B cell (primary cell): ENCODE measurements at regions not wholly inside any gene's neighbourhood (a gene's known extent, or its start where the extent isn't known, plus 50 kb on each side); places are given as distances from the start of the nearest gene placed in this dataset.
"Not testable (repeated sequence)": the region's sequence is repeated elsewhere in the genome, so short reads cannot be mapped to it uniquely, and the experiment has no call there.

Experiments used
- ATAC-seq: fragments of 200-7000 bp; cut with Tn5 transposase; one replicate; pipeline ENCODE4 v1.10.0; 2021; ENCODE audit warnings: low read depth, mild to moderate bottlenecking, moderate number of reproducible peaks, moderate library complexity
- CTCF ChIA-PET: fragments of 350-600 bp; sonication (Branson Sonifier 250); formaldehyde crosslinking; loops from one replicate; lab custom pipeline; 2021; ENCODE audit warnings: antibody characterized with exemption, inconsistent platforms; lab: Charles Lee
- POLR2A ChIA-PET: fragments of 350-600 bp; sonication (Branson Sonifier 250); formaldehyde crosslinking; loops from one replicate; lab custom pipeline; 2021; ENCODE audit warnings: antibody characterized with exemption; lab: Charles Lee
- DNase-seq: peaks from one replicate; pipeline ENCODE4 v3.0.0; 2013
- H2AFZ ChIP-seq: 2 replicates; pipeline ENCODE4 v1.6.1; 2012; ENCODE audit warnings: mild to moderate bottlenecking, low read depth, low read length; ENCODE audit not compliant: insufficient read depth, poor library complexity, severe bottlenecking
- H3K27ac ChIP-seq, 2 donors: 1 replicate in 1 of 2; 2 replicates in 1 of 2; pipeline ENCODE4 v1.5.1; 2012 to 2013; ENCODE audit warnings: low read length in 2 of 2, mild to moderate bottlenecking in 2 of 2, moderate library complexity in 1 of 2
- H3K27me3 ChIP-seq, 4 experiments: fragments of 200-600 bp in 1 of 4; sonication (generic) in 1 of 4; replicated peaks in 1 of 4; 1 replicate in 2 of 4; 2 replicates in 2 of 4; pipeline versions ENCODE4 v1.6.1 to v1.7.0; 2013 to 2016; ENCODE audit warnings: low read length in 3 of 4, mild to moderate bottlenecking in 2 of 4, mixed read lengths in 1 of 4, moderate library complexity in 1 of 4; ENCODE audit not compliant: insufficient read depth in 4 of 4, control insufficient read depth in 3 of 4; ENCODE audit errors: control extremely low read depth in 1 of 4
- H3K36me3 ChIP-seq, 2 experiments: replicated peaks in 1 of 2; 1 replicate in 1 of 2; 2 replicates in 1 of 2; pipeline versions ENCODE4 v1.6.1 to v1.7.1; 2013; ENCODE audit warnings: low read length in 1 of 2; ENCODE audit not compliant: insufficient read depth in 2 of 2, control insufficient read depth in 1 of 2; ENCODE audit errors: control extremely low read depth in 1 of 2, extremely low read depth in 1 of 2
- H3K4me1 ChIP-seq, 2 donors: fragments of 200-600 bp in 1 of 2; sonication (generic) in 1 of 2; 1 replicate in 1 of 2; 2 replicates in 1 of 2; pipeline versions ENCODE4 v1.5.1 to v1.6.1; 2013 to 2017; ENCODE audit warnings: low read length in 2 of 2; ENCODE audit not compliant: control insufficient read depth in 2 of 2, insufficient read depth in 2 of 2
- H3K4me2 ChIP-seq: replicated peaks from 2 replicates; pipeline ENCODE3; 2012; ENCODE audit warnings: mild to moderate bottlenecking, low read depth, low read length; ENCODE audit not compliant: poor library complexity, severe bottlenecking
- H3K4me3 ChIP-seq, 5 experiments: fragments of 200-600 bp in 1 of 5; sonication (generic) in 1 of 5; 1 replicate in 3 of 5; 2 replicates in 2 of 5; pipeline versions ENCODE4 v1.5.1 to v1.7.0; 2011 to 2016; ENCODE audit warnings: low read length in 4 of 5, mild to moderate bottlenecking in 4 of 5, low read depth in 2 of 5, control low read depth in 1 of 5, moderate library complexity in 1 of 5; ENCODE audit not compliant: insufficient read depth in 1 of 5; ENCODE audit errors: control extremely low read depth in 1 of 5, extremely low read depth in 1 of 5
- H3K79me2 ChIP-seq: fragments of 200-600 bp; sonication (generic); one replicate; pipeline ENCODE4 v1.6.0; 2016; ENCODE audit warnings: low read length; ENCODE audit not compliant: control insufficient read depth, insufficient read depth
- H3K9ac ChIP-seq: fragments of 200-600 bp; sonication (generic); 2 replicates; pipeline ENCODE4 v1.6.1; 2017; ENCODE audit warnings: mild to moderate bottlenecking, low read length, moderate library complexity
- H3K9me3 ChIP-seq, 3 donors: one replicate each; pipeline versions ENCODE4 v1.6.1 to v1.7.1; 2013; ENCODE audit warnings: low read length in 2 of 3; ENCODE audit not compliant: control insufficient read depth in 2 of 3, insufficient read depth in 1 of 3; ENCODE audit errors: control extremely low read depth in 1 of 3
- H4K20me1 ChIP-seq: 2 replicates; pipeline ENCODE4 v1.6.0; 2012; ENCODE audit warnings: mild to moderate bottlenecking, low read length; ENCODE audit not compliant: insufficient read depth, control insufficient read depth, poor library complexity, severe bottlenecking
- H3K27ac Mint-ChIP-seq: one replicate; pipeline ENCODE4 v1.8.0; 2021; ENCODE audit warnings: mixed read lengths
- H3K27me3 Mint-ChIP-seq: one replicate; pipeline ENCODE4 v1.8.0; 2021; ENCODE audit warnings: mixed read lengths
- H3K4me1 Mint-ChIP-seq: one replicate; pipeline ENCODE4 v1.8.0; 2021; ENCODE audit warnings: mixed read lengths
- H3K4me3 Mint-ChIP-seq: one replicate; pipeline ENCODE4 v1.8.0; 2021; ENCODE audit warnings: mixed read lengths
- H3K9me3 Mint-ChIP-seq: one replicate; pipeline ENCODE4 v1.8.0; 2022; ENCODE audit warnings: mixed read lengths; ENCODE audit not compliant: insufficient read depth
- CTCF ChIP-seq: fragments of 200-600 bp; IDR thresholded peaks from one replicate; pipeline ENCODE4 v1.8.0; 2022; ENCODE audit warnings: antibody characterized with exemption, mild to moderate bottlenecking
- EZH2 ChIP-seq: IDR thresholded peaks from 2 replicates; pipeline ENCODE4 v1.6.1; 2012; ENCODE audit warnings: borderline replicate concordance, low read depth, mild to moderate bottlenecking, moderate library complexity, low read length; ENCODE audit not compliant: insufficient read depth, poor library complexity, severe bottlenecking
- WGBS: methylation state at CpG from one replicate; pipeline ENCODE4 v1.1.5; 2013; ENCODE audit warnings: missing lambda C conversion rate; ENCODE audit not compliant: insufficient coverage; 5-methylcytosine and 5-hydroxymethylcytosine counted together
- intact Hi-C: fragments of 100-400 bp; cut with micrococcal nuclease; formaldehyde crosslinking; loops from one replicate; pipeline ENCODE4 v1.10.0; 2022

GRCh38 chr20:53778736-53779135 is 185.1 kb upstream of the ZNF217 start:
- TF ChIP-seq EZH2 = no peak
- TF ChIP-seq CTCF = no peak
- ChIA-PET POLR2A (interaction anchor here (0.7 kb wide), 1 partner anchor 14 kb away, joined by 6 read pairs; no protein-coding TSS in a partner anchor), CTCF (no interaction called here)
- Histone ChIP-seq H3K36me3 (no peaks in the 10 kb centered on the region), H4K20me1 (no peaks in the 10 kb centered on the region), H2AFZ (no peak overlapping the region), H3K4me1 (no peaks in the 10 kb centered on the region), H3K9ac (no peak overlapping the region), H3K4me3 (no peak overlapping the region), H3K27ac (no peak overlapping the region), H3K27me3 (no peaks in the 10 kb centered on the region), H3K79me2 (no peaks in the 10 kb centered on the region), H3K4me2 (no peak overlapping the region), H3K9me3 (no peaks in the 10 kb centered on the region)
- Mint-ChIP-seq H3K4me1 (no peaks in the 10 kb centered on the region), H3K9me3 (no peaks in the 10 kb centered on the region), H3K27ac (no peak overlapping the region), H3K27me3 (no peaks in the 10 kb centered on the region), H3K4me3 (no peak overlapping the region)
- ATAC-seq = no peak
- WGBS = 100% methylated on average over 4 of the region's 7 CpGs
- intact Hi-C loops = no loop called here
- DNase-seq = no peak

GRCh38 chr20:53778041-53778516 is 184.4 kb upstream of the ZNF217 start:
- TF ChIP-seq CTCF (no peak), EZH2 (no peak)
- Histone ChIP-seq H3K9ac (no peak overlapping the region), H3K27ac (no peak overlapping the region), H3K4me2 (no peak overlapping the region), H3K36me3 (no peaks in the 10 kb centered on the region), H3K79me2 (no peaks in the 10 kb centered on the region), H3K9me3 (no peaks in the 10 kb centered on the region), H2AFZ (no peak overlapping the region), H3K4me3 (no peak overlapping the region), H3K27me3 (no peaks in the 10 kb centered on the region), H3K4me1 (no peaks in the 10 kb centered on the region), H4K20me1 (no peaks in the 10 kb centered on the region)
- ChIA-PET POLR2A (no interaction called here), CTCF (interaction anchor here (0.8 to 1.1 kb wide), 2 partner anchors 62 to 99 kb away, joined by 3 read pairs; no protein-coding TSS in a partner anchor)
- Mint-ChIP-seq H3K27ac (no peak overlapping the region), H3K4me3 (no peak overlapping the region), H3K9me3 (no peaks in the 10 kb centered on the region), H3K27me3 (no peaks in the 10 kb centered on the region), H3K4me1 (no peaks in the 10 kb centered on the region)
- DNase-seq = no peak
- intact Hi-C loops = no loop called here
- ATAC-seq = no peak
- 94% methylated on average over 8 of the region's 9 CpGs for WGBS

GRCh38 chr20:53777402-53777801 is 183.8 kb upstream of the ZNF217 start:
- H3K27me3 ChIP-seq, H3K27me3 Mint-ChIP-seq, H3K9me3 ChIP-seq, POLR2A ChIA-PET, H3K36me3 ChIP-seq, H3K27ac Mint-ChIP-seq, H3K27ac ChIP-seq, DNase-seq, H2AFZ ChIP-seq, ATAC-seq, H3K4me2 ChIP-seq, H4K20me1 ChIP-seq, H3K4me1 Mint-ChIP-seq, intact Hi-C loops, H3K9me3 Mint-ChIP-seq, H3K4me3 ChIP-seq, H3K4me3 Mint-ChIP-seq, H3K9ac ChIP-seq, H3K79me2 ChIP-seq, H3K4me1 ChIP-seq: not testable (repeated sequence)
- 100% methylated on average over 2 of the region's 7 CpGs for WGBS
- CTCF ChIA-PET = interaction anchor here (0.8 to 1.1 kb wide), 2 partner anchors 63 to 98 kb away, joined by 3 read pairs; no protein-coding TSS in a partner anchor
